GM12878 (cell line): ENCODE measurements at regions not wholly inside any gene's neighbourhood (a gene's known extent, or its start where the extent isn't known, plus 50 kb on each side); places are given as distances from the start of the nearest gene placed in this dataset.

Experiments
- ATAC-seq: fragments of 200-7000 bp; cut with Tn5 transposase; 3 replicates; pipeline ENCODE4 v1.9.1; 2020; ENCODE audit warnings: mild to moderate bottlenecking, moderate library complexity
- BruUV-seq: library from RNA; stranded (reverse); fragments of 400-500 nt; replicated peaks from 2 replicates; lab custom pipeline; 2021; lab: Mats Ljungman, UMichigan
- CTCF ChIA-PET: fragments of 300-600 bp; sonication (Branson Sonifier 250); formaldehyde crosslinking; extraction: SDS; loops from one replicate; lab custom pipeline; 2021; ENCODE audit warnings: inconsistent platforms; lab: Yijun Ruan, JAX
- POLR2A ChIA-PET: fragments of 350-600 bp; formaldehyde crosslinking; extraction: SDS; loops from one replicate; lab custom pipeline; 2021; ENCODE audit warnings: inconsistent platforms; lab: Charles Lee
- RAD21 ChIA-PET: fragments of 300-600 bp; sonication (Branson Sonifier 250); formaldehyde crosslinking; loops from one replicate; lab custom pipeline; 2023; ENCODE audit warnings: antibody characterized with exemption; ENCODE audit not compliant: unreplicated experiment; lab: Charles Lee
- SMC1A ChIA-PET: fragments of 300-600 bp; sonication (Branson Sonifier 250); formaldehyde crosslinking; loops from one replicate; lab custom pipeline; 2023; ENCODE audit not compliant: unreplicated experiment, uncharacterized antibody; lab: Charles Lee
- DNase-seq: peaks from one replicate; pipeline ENCODE4 v3.0.0-alpha.2; 2011; ENCODE audit warnings: low read depth, low spot score
- FAIRE-seq: peaks from 3 replicates; lab custom pipeline; 2011; peaks lifted over from hg19 to GRCh38; lab: Jason Lieb, UNC
- H2AFZ ChIP-seq: 2 replicates; pipeline ENCODE4 v1.6.0; 2011; ENCODE audit warnings: low read depth, low read length, control low read depth; ENCODE audit not compliant: control insufficient read depth
- H3K27ac ChIP-seq: 2 replicates; pipeline ENCODE4 v1.5.1; 2011; ENCODE audit warnings: control low read depth; ENCODE audit not compliant: control insufficient read depth, insufficient read depth
- H3K27me3 ChIP-seq, 2 experiments: replicated peaks in 1 of 2; 2 replicates each; pipeline versions ENCODE4 v1.6.0 to v1.6.1; 2011; ENCODE audit warnings: low read length in 1 of 2; ENCODE audit not compliant: control insufficient read depth in 2 of 2, insufficient read depth in 2 of 2
- H3K36me3 ChIP-seq, 2 experiments: 2 replicates each; pipeline ENCODE4 v1.5.1; 2011; ENCODE audit warnings: low read length in 1 of 2; ENCODE audit not compliant: control insufficient read depth in 2 of 2, insufficient read depth in 2 of 2
- H3K4me1 ChIP-seq: 2 replicates; pipeline ENCODE4 v1.6.1; 2011; ENCODE audit warnings: mild to moderate bottlenecking, low read length, moderate library complexity, mixed read lengths; ENCODE audit not compliant: control insufficient read depth, insufficient read depth
- H3K4me2 ChIP-seq: 2 replicates; pipeline ENCODE4 v1.6.0; 2011; ENCODE audit warnings: control low read depth; ENCODE audit not compliant: control insufficient read depth, insufficient read depth
- H3K4me3 ChIP-seq: fragments of 200-600 bp; sonication (generic); 2 replicates; pipeline ENCODE4 v1.5.1; 2016
- H3K79me2 ChIP-seq: 2 replicates; pipeline ENCODE4 v1.6.0; 2011; ENCODE audit warnings: low read length; ENCODE audit not compliant: control insufficient read depth, insufficient read depth
- H3K9ac ChIP-seq: 2 replicates; pipeline ENCODE4 v1.8.0; 2011; ENCODE audit warnings: low read length, control low read depth, mixed read lengths; ENCODE audit not compliant: control insufficient read depth, insufficient read depth
- H3K9me3 ChIP-seq: replicated peaks from 3 replicates; pipeline ENCODE4 v1.5.1; 2011; ENCODE audit warnings: mild to moderate bottlenecking, low read length; ENCODE audit not compliant: control insufficient read depth, insufficient read depth
- H4K20me1 ChIP-seq: 2 replicates; pipeline ENCODE4 v1.6.0; 2011; ENCODE audit not compliant: control insufficient read depth, insufficient read depth
- DPF2 ChIP-seq: fragments of 450-650 bp; IDR thresholded peaks from 2 replicates; pipeline ENCODE4 v1.6.1; 2017; ENCODE audit warnings: mild to moderate bottlenecking
- EED ChIP-seq: sonication (generic); IDR thresholded peaks from 2 replicates; pipeline ENCODE4 v1.6.1; 2016; ENCODE audit warnings: antibody characterized with exemption, low read depth
- EGR1 ChIP-seq, 2 experiments: IDR thresholded peaks; 1 replicate in 1 of 2; 2 replicates in 1 of 2; pipeline ENCODE4 v1.6.1; 2011 to 2012; ENCODE audit warnings: low read depth in 2 of 2, low read length in 2 of 2, borderline replicate concordance in 1 of 2, mild to moderate bottlenecking in 1 of 2, moderate library complexity in 1 of 2
- JUNB ChIP-seq: IDR thresholded peaks from 2 replicates; pipeline ENCODE4 v1.6.1; 2016; ENCODE audit warnings: antibody characterized with exemption, mild to moderate bottlenecking
- NFXL1 ChIP-seq: fragments of 450-650 bp; IDR thresholded peaks from 2 replicates; pipeline ENCODE4 v1.6.1; 2017; ENCODE audit warnings: antibody characterized with exemption, mild to moderate bottlenecking, borderline replicate concordance
- NFYB ChIP-seq: IDR thresholded peaks from 2 replicates; pipeline ENCODE4 v1.6.1; 2011; ENCODE audit warnings: low read depth, mild to moderate bottlenecking, low read length, improper control_type of control experiment, moderate library complexity; ENCODE audit not compliant: insufficient read depth
- NR2C2 ChIP-seq: IDR thresholded peaks from 2 replicates; pipeline ENCODE4 v1.6.1; 2011; ENCODE audit warnings: borderline replicate concordance, low read depth; ENCODE audit not compliant: control insufficient read depth, insufficient read length
- NR2F1 ChIP-seq: fragments of 450-650 bp; conservative IDR thresholded peaks from 2 replicates; pipeline ENCODE4 v1.6.1; 2017; ENCODE audit warnings: mild to moderate bottlenecking
- POLR2AphosphoS2 ChIP-seq: IDR thresholded peaks from 2 replicates; pipeline ENCODE4 v1.6.1; 2011; ENCODE audit warnings: low read depth, mild to moderate bottlenecking, low read length, improper control_type of control experiment, moderate library complexity
- RELA ChIP-seq: fragments of 450-650 bp; IDR thresholded peaks from 2 replicates; pipeline ENCODE4 v1.8.0; 2014; ENCODE audit warnings: borderline replicate concordance; ENCODE audit not compliant: partially characterized antibody
- SP1 ChIP-seq: IDR thresholded peaks from one replicate; pipeline ENCODE4 v1.6.1; 2011; ENCODE audit warnings: low read depth, low read length
- SREBF2 ChIP-seq: IDR thresholded peaks from 2 replicates; pipeline ENCODE4 v1.6.1; 2012; ENCODE audit warnings: mild to moderate bottlenecking, low read length
- STAT1 ChIP-seq: fragments of 450-650 bp; conservative IDR thresholded peaks from 2 replicates; pipeline ENCODE4 v1.6.1; 2014; ENCODE audit warnings: antibody characterized with exemption, mild to moderate bottlenecking
- WGBS: methylation state at CpG from one replicate; pipeline ENCODE4 v1.1.6; 2016; ENCODE audit warnings: low lambda C conversion rate; ENCODE audit not compliant: insufficient replicate concordance, insufficient coverage; ENCODE audit errors: missing lambda C conversion rate; 5-methylcytosine and 5-hydroxymethylcytosine counted together
- in situ Hi-C: fragments of 300-500 bp; cut with MboI; formaldehyde crosslinking; loops from 9 replicates; pipeline ENCODE4 v1.14.3; 2018; ENCODE audit warnings: mixed read lengths
- intact Hi-C: fragments of 100-400 bp; cut with micrococcal nuclease; formaldehyde crosslinking; loops from one replicate; pipeline ENCODE4 v1.14.2; 2022; ENCODE audit not compliant: unreplicated experiment
- TF ChIP-seq, protein P1 (sequence below): IDR thresholded peaks from 2 replicates; pipeline ENCODE4 v1.6.1; 2012; ENCODE audit warnings: low read length, inconsistent platforms
- TF ChIP-seq, protein P2 (sequence below): IDR thresholded peaks from 2 replicates; pipeline ENCODE4 v1.6.1; 2011; ENCODE audit warnings: borderline replicate concordance, low read depth, mild to moderate bottlenecking, moderate library complexity, low read length; ENCODE audit not compliant: insufficient read depth, poor library complexity, severe bottlenecking
- TF ChIP-seq, protein P3 (sequence below): fragments of 450-650 bp; IDR thresholded peaks from 2 replicates; pipeline ENCODE4 v1.6.1; 2018; ENCODE audit warnings: borderline replicate concordance, mild to moderate bottlenecking; ENCODE audit not compliant: partially characterized antibody
- TF ChIP-seq, protein P4 (sequence below): fragments of 450-650 bp; formaldehyde crosslinking; IDR thresholded peaks from 2 replicates; pipeline ENCODE4 v1.4.0; 2020; ENCODE audit warnings: mild to moderate bottlenecking, moderate library complexity

DNA sequence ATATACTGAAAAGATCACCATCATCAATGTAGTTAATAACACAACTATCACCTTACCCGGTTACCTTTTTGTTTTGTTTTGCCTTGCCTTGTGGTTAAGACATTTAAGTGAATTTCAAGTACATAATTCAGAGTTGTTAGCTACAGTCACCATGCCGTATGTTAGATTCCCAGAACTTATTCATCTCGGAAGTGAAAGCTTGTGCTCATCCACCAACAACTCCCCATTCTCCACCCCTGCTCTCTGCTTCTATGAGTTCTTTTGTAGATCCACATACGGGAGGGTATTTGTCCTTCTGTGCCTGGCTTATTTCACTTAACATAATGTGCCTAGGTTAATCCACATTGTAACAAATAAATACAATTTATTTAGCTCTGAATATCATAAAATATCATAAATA lies 182.8 kb upstream of the ADARB2 start:
- Histone ChIP-seq H3K27ac (no peak overlapping the region), H3K9me3 (no peaks in the 10 kb centered on the region), H4K20me1 (no peaks in the 10 kb centered on the region), H3K27me3 (no peaks in the 10 kb centered on the region), H3K4me2 (no peak overlapping the region), H2AFZ (no peak overlapping the region), H3K4me3 (no peak overlapping the region), H3K79me2 (no peaks in the 10 kb centered on the region), H3K9ac (no peak overlapping the region), H3K4me1 (no peaks in the 10 kb centered on the region), H3K36me3 (no peaks in the 10 kb centered on the region)
- intact Hi-C loops: no loop called here
- POLR2A ChIA-PET: no interaction called here
- 0% methylated on average over 4 of the region's 4 CpGs for WGBS
- FAIRE-seq: peak; percentile 38
- RAD21 ChIA-PET: no interaction called here
- no peak for DNase-seq
- ATAC-seq: no peak
- no TSS peak for BruUV-seq
- in situ Hi-C loops: no loop called here
- SMC1A ChIA-PET: interaction anchor here (1.0 to 1.4 kb wide), 3 partner anchors 8 to 204 kb away, joined by 3 read pairs; no protein-coding TSS in a partner anchor
- CTCF ChIA-PET: no interaction called here
- TF ChIP-seq RELA (no peak), DPF2 (no peak), EGR1 (IDR thresholded peaks at IDR 0.05; ENCODE audit: borderline replicate concordance in 1 of 2, low read depth in 2 of 2, low read length in 2 of 2) (no peak), JUNB (no peak), POLR2AphosphoS2 (no peak), NR2C2 (no peak), EED (no peak), SP1 (no peak), NFYB (no peak), SREBF2 (no peak), NFXL1 (no peak), NR2F1 (no peak), STAT1 (no peak)
- TF ChIP-seq, protein P1, sequence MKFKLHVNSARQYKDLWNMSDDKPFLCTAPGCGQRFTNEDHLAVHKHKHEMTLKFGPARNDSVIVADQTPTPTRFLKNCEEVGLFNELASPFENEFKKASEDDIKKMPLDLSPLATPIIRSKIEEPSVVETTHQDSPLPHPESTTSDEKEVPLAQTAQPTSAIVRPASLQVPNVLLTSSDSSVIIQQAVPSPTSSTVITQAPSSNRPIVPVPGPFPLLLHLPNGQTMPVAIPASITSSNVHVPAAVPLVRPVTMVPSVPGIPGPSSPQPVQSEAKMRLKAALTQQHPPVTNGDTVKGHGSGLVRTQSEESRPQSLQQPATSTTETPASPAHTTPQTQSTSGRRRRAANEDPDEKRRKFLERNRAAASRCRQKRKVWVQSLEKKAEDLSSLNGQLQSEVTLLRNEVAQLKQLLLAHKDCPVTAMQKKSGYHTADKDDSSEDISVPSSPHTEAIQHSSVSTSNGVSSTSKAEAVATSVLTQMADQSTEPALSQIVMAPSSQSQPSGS: no peak
- TF ChIP-seq, protein P2, sequence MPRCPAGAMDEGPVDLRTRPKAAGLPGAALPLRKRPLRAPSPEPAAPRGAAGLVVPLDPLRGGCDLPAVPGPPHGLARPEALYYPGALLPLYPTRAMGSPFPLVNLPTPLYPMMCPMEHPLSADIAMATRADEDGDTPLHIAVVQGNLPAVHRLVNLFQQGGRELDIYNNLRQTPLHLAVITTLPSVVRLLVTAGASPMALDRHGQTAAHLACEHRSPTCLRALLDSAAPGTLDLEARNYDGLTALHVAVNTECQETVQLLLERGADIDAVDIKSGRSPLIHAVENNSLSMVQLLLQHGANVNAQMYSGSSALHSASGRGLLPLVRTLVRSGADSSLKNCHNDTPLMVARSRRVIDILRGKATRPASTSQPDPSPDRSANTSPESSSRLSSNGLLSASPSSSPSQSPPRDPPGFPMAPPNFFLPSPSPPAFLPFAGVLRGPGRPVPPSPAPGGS: no peak
- TF ChIP-seq, protein P3, sequence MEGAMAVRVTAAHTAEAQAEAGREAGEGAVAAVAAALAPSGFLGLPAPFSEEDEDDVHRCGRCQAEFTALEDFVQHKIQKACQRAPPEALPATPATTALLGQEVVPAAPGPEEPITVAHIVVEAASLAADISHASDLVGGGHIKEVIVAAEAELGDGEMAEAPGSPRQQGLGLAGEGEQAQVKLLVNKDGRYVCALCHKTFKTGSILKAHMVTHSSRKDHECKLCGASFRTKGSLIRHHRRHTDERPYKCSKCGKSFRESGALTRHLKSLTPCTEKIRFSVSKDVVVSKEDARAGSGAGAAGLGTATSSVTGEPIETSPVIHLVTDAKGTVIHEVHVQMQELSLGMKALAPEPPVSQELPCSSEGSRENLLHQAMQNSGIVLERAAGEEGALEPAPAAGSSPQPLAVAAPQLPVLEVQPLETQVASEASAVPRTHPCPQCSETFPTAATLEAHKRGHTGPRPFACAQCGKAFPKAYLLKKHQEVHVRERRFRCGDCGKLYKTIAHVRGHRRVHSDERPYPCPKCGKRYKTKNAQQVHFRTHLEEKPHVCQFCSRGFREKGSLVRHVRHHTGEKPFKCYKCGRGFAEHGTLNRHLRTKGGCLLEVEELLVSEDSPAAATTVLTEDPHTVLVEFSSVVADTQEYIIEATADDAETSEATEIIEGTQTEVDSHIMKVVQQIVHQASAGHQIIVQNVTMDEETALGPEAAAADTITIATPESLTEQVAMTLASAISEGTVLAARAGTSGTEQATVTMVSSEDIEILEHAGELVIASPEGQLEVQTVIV: no peak
- TF ChIP-seq, protein P4, sequence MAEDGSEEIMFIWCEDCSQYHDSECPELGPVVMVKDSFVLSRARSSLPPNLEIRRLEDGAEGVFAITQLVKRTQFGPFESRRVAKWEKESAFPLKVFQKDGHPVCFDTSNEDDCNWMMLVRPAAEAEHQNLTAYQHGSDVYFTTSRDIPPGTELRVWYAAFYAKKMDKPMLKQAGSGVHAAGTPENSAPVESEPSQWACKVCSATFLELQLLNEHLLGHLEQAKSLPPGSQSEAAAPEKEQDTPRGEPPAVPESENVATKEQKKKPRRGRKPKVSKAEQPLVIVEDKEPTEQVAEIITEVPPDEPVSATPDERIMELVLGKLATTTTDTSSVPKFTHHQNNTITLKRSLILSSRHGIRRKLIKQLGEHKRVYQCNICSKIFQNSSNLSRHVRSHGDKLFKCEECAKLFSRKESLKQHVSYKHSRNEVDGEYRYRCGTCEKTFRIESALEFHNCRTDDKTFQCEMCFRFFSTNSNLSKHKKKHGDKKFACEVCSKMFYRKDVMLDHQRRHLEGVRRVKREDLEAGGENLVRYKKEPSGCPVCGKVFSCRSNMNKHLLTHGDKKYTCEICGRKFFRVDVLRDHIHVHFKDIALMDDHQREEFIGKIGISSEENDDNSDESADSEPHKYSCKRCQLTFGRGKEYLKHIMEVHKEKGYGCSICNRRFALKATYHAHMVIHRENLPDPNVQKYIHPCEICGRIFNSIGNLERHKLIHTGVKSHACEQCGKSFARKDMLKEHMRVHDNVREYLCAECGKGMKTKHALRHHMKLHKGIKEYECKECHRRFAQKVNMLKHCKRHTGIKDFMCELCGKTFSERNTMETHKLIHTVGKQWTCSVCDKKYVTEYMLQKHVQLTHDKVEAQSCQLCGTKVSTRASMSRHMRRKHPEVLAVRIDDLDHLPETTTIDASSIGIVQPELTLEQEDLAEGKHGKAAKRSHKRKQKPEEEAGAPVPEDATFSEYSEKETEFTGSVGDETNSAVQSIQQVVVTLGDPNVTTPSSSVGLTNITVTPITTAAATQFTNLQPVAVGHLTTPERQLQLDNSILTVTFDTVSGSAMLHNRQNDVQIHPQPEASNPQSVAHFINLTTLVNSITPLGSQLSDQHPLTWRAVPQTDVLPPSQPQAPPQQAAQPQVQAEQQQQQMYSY: no peak
